HUDEP-2 (cell line): ENCODE measurements at regions not wholly inside any gene's neighbourhood (a gene's known extent, or its start where the extent isn't known, plus 50 kb on each side); places are given as distances from the start of the nearest gene placed in this dataset.
A peak's percentile ranks its signal among the peaks of the same experiment; 100 is the strongest.
"Not testable (repeated sequence)": the region's sequence is repeated elsewhere in the genome, so short reads cannot be mapped to it uniquely, and the experiment has no call there.

Source experiments
- DNase-seq, 76 experiments: peaks; one replicate each; lab custom pipeline; 2025; ENCODE audit not compliant: unreplicated experiment in 76 of 76; lab: John Stamatoyannopoulos, UW

GRCh38 chr10:22158426-22158825, 59.4 kb downstream of the EBLN1 start:
- peak in 1 of 76 experiments; percentile 1 for DNase-seq

DNA sequence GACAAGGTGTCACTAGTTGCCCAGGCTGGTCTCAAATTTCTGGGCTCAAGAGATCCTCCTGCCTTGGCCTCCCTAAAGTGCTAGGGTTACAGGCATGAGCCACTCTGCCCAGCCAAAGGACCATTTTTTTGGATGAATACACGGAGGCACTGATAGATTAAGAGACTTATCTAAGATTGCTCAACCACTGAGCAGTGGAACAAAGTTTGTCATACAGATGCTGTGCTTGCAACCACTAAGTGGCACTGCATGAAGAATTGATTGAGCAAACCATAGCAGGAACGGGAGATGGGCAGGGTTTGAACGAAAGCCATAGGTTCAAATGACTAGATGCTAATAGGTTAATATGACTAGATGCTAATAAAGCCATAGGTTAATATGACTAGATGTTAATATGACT, 61.1 kb downstream of the EBLN1 start:
- DNase-seq: peak in 1 of 76 experiments; percentile 1

- DNase-seq: no peak
Measured at GRCh38 chr10:22152403-22152802, 65.4 kb downstream of the EBLN1 start.

DNA sequence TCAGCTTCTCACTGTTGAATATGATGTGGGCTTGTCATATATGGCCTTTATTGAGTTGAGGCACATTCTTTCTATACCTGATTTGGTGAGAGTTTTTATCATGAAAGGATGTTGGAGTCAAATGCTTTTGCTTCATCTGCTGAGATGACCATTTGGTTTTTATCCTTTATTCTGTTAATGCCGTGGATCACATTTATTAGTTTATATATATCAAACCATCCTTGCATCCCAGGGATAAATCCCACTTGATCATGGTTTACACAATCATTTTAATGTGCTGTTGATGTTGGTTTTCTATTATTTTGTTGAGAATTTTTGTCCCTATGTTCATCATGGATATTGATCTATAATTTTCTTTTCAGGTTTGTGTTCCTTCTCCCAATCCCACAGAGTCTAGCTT, 67.0 kb downstream of the EBLN1 start:
- no peak for DNase-seq

DNA sequence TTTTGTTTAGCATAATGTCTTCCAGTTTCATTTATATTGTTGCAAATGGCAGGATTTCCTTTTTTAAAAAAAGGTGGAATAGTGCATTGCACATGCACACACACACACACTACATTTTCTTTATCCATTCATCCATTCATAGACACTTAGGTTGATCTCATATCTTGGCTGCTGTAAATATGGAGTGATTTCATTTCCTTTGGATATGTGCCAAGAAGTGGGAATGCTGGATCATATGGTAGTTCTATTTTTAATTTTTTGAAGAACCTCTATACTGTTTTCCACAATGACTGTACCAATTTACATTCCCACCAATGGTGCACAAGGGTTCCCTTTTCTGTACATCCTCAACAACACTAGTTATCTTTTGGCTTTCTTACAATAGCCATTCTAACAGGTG, 68.9 kb downstream of the EBLN1 start:
- DNase-seq: no peak

GRCh38 chr10:22145873-22146272, 71.9 kb downstream of the EBLN1 start:
- DNase-seq: not testable (repeated sequence)

- no peak for DNase-seq
Measured at GRCh38 chr10:22137542-22137941, 80.3 kb downstream of the EBLN1 start.

- no peak for DNase-seq
Measured at GRCh38 chr10:22135591-22135990, 82.2 kb downstream of the EBLN1 start.

DNA sequence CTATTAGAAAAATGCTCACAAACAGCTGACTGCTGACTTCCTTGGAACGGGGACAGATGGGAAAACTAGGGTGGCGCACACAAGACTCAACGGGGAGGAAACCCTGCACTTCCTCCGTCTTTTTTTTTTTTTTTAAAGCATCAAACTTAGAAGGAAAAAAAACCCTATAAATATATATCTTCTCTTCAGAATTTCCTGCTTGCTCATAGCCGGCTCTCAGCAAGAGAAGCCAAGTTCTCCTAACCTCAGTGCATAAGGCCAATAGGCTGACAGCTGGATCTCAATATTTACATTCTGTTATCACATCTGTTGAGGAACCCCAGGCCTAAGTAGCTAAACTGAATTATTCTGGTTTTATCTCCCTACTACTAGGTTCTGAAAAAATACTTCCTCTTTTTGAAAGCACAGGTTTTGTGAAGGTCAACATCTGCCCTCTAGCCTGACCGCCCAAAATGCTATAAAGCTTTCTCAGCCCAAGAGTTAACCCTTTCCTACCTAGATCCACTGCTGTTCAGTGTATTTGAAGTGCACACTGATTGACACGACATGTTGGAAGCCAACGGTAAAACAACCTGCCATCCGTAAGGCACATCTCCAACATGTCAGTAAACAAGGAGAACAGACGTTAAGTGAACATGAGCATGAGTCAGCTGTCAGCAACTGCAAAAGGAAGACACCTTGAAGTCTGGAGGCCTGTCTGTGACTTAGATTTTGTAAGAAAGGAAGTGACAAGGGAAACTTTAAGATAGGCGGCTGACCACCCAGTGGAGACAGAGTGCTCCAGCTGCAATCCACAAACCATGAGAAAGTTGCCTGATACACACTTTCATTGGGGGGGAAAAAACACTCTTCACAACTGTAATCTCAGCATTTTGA, 83.8 kb downstream of the EBLN1 start:
- DNase-seq: peak in 27 of 76 experiments; percentile 1 to 65 (median 27)

DNA sequence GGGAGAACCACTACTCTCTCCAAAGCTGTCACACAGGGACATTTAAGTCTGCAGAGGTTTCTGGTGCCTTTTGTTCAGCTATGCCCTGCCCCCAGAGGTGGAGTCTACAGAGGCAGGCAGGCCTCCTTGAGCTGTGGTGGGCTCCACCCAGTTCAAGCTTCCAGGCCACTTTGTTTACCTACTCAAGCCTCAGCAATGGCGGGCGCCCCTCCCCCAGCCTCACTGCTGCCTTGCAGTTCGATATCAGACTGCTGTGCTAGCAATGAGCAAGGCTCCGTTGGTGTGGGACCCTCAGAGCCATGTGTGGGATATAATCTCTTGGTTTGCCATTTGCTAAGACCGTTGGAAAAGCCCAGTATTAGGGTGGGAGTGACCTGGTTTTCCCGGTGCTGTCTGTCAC, 87.0 kb downstream of the EBLN1 start:
- DNase-seq: not testable (repeated sequence)

DNA sequence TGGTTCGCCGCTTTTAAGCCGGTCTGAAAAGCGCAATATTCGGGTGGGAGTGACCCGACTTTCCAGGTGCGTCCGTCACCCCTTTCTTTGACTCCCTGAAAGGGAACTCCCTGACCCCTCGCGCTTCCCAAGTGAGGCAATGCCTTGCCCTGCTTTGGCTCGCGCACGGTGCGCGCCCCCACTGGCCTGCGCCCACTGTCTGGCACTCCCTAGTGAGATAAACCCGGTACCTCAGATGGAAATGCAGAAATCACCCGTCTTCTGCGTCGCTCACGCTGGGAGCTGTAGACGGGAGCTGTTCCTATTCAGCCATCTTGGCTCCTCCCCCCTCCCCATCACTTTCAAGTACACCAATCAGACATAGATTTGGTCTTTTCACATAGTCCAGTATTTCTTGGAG, 88.2 kb downstream of the EBLN1 start:
- not testable (repeated sequence) for DNase-seq

- not testable (repeated sequence) for DNase-seq
Measured at GRCh38 chr10:22121181-22121580, 96.6 kb downstream of the EBLN1 start.

GRCh38 chr10:22120072-22120471, 97.7 kb downstream of the EBLN1 start:
- DNase-seq: not testable (repeated sequence)

DNA sequence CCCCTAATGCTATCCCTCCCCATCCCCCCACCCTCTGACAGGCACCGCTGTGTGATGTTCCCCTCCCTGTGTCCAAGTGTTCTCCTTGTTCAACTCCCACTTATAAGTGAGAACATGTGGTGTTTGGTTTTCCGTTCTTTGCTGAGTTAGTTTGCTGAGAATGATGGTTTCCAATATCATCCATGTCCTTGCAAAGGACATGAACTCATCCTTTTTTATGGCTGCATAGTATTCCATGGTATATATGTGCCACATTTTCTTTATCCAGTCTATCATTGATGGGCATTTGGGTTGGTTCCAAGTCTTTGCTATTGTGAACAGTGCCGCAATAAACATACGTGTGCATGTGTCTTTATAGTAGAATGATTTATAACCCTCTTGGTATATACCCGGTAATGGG, 98.2 kb downstream of the EBLN1 start:
- not testable (repeated sequence) for DNase-seq

GRCh38 chr10:22111705-22112104, 106.1 kb downstream of the EBLN1 start:
- DNase-seq: no peak

DNA sequence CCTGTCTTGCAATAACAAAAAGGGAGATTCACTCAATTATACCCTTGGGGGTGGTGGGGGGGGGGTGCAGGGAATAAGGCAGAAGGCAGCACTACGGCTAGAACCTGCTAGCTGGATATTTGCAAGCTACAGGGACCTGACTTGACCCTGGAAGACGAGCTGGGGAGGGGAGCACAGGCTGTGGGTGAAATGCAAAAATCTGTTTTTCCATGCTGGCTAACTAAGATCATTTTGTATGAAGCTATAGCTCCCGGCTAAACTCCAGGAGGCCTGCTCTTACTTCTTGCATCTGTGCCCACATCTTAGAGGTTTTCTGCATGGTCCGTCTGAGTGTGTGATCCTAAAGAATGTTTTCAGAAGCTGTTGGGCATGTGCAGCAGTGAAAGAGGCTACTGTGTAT, 106.6 kb downstream of the EBLN1 start:
- no peak for DNase-seq

GRCh38 chr10:22110761-22111160, 107.1 kb downstream of the EBLN1 start:
- no peak for DNase-seq

DNA sequence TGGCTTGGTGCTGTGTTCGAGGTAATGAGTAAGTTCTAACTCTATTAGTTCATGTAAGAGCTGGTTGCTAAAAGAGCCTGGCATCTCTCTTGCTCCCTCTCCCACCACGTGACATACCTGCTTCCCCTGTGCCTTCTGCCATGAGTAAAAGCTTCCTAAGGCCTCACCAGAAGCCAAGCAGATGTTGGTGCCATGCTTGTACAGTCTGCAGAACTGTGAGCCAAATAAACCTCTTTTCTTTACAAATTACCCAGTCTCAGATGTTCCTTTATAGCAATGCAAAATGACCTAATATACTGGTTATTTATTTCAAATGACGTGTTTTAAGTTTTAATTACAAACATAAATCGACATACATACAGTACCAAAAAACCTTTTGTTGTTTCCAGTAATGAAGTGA, 101.7 kb upstream of the DNAJC1 start:
- DNase-seq: no peak

- no peak for DNase-seq
Measured at GRCh38 chr10:22103701-22104470, 100.4 kb upstream of the DNAJC1 start.

DNA sequence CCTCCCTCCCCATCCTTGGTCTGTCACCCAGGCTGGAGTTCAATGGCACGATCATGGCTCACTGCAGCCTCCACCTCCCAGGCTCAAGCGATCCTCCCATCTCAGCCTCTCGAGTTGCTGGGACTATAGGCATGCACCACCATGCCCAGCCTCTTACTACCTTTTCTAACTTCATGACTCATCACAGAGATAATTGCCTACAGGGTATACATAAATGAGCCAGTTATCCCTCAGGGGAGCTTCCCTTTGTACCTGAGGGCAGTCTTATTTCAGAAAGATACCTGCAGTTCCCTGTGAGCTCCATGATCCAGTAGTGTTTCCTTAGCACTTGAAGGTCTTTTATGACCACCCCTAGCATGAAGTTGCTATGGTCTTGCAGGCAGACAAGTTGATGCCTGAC, 94.2 kb upstream of the DNAJC1 start:
- no peak for DNase-seq

- DNase-seq: not testable (repeated sequence)
Measured at GRCh38 chr10:22091260-22091659, 87.7 kb upstream of the DNAJC1 start.

GRCh38 chr10:22087402-22087738, 83.8 kb upstream of the DNAJC1 start:
- no peak for DNase-seq
